ENCODE measurements at regions not wholly inside any gene's neighbourhood (a gene's known extent, or its start where the extent isn't known, plus 50 kb on each side); places are given as distances from the start of the nearest gene placed in this dataset.

DNA sequence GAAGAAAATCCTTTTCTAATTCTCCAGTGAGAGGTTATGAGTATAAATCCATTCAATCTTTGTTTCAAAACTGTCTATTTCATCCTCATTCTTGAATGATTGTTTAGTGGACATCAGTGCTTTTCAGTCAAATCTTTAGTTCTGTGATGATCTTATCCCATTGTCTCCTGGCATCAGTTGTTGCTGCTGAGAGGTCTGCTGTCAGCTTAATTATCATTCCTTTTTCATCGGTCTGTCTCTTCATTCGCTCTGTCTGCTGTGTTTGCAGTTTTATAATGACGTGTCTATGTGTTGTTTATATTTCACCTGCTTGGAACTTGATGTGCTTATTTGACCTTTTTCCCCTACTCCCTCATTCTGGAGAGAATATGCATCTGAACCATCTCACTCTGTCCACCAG is 69.2 kb upstream of the GLI2 start:
- Histone ChIP-seq H4K91ac (ENCODE audit: low read depth, low read length, poor library complexity) (no peak overlapping the region), H3K36me3 (replicated peaks in 1 of 2; ENCODE audit: control insufficient read depth in 2 of 2, insufficient read depth in 2 of 2, low read length in 2 of 2) (no peaks in the 10 kb centered on the region), H3K9ac (ENCODE audit: low read depth, low read length, poor library complexity) (no peak overlapping the region), H3K18ac (ENCODE audit: low read length) (no peak overlapping the region), H2AFZ (ENCODE audit: low read length) (no peak overlapping the region), H2BK15ac (ENCODE audit: low read length) (no peak overlapping the region), H3K4me1 (ENCODE audit: control insufficient read depth in 2 of 2, insufficient read depth in 1 of 2, low read depth in 1 of 2, low read length in 2 of 2) (peaks cover 2 to 3% of the 10 kb centered on the region in 2 donors), H3K23ac (ENCODE audit: low read depth, low read length, poor library complexity) (no peak overlapping the region), H2BK12ac (ENCODE audit: low read length) (no peak overlapping the region), H3K79me1 (ENCODE audit: low read depth, low read length) (no peaks in the 10 kb centered on the region), H3K14ac (ENCODE audit: low read length) (no peak overlapping the region), H3K4ac (ENCODE audit: low read length) (no peak overlapping the region), H2AK5ac (ENCODE audit: low read depth, low read length) (no peak overlapping the region), H3K9me3 (replicated peaks in 1 of 2; ENCODE audit: control insufficient read depth in 2 of 2, insufficient read depth in 1 of 2, low read depth in 1 of 2, low read length in 2 of 2) (peaks cover 3 to 19% of the 10 kb centered on the region in 2 donors), H2BK120ac (ENCODE audit: low read depth, low read length) (no peak overlapping the region), H3K27me3 (ENCODE audit: control insufficient read depth in 3 of 3, insufficient read depth in 3 of 3, low read depth in 1 of 3, low read length in 3 of 3) (peaks cover 0 to 22% (median 9%) of the 10 kb centered on the region in 3 experiments), H2BK5ac (ENCODE audit: low read length) (no peak overlapping the region), H4K8ac (ENCODE audit: low read depth, low read length) (no peak overlapping the region), H3K4me2 (ENCODE audit: insufficient read depth, low read length, poor library complexity, severe bottlenecking) (no peak overlapping the region), H3K27ac (replicated peaks; ENCODE audit: low read length) (no peak overlapping the region), H3K4me3 (ENCODE audit: low read length in 2 of 2) (no peak overlapping the region)
- DNase-seq (ENCODE audit: low spot score), result no peak
- WGBS, 2 donors (ENCODE audit: extremely low coverage in 2 of 2, insufficient read length in 2 of 2, insufficient replicate concordance in 1 of 2), result no CpG with 5 or more reads among the region's 3 CpGs

DNA sequence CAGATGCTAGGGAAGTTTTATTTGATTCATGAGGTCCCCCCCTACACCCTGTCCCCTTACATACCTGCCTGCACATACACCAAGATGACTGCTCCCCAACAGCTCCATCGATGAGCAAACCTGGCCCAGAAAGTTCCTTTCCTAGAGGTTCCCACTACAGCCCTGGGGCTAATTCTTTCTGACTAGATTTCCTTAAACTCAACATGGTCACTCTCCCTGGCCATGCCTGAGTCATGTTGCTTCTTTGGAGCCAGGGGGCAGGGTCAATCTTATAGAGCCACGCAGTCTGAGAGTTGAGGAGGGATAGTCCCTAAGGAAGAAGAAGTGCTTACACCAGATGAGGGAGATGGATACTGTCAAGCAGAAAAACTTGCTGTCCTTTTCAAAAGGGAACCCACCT is 67.7 kb upstream of the GLI2 start:
- no peak overlapping the region for H4K91ac ChIP-seq (ENCODE audit: low read depth, low read length, poor library complexity)
- no peak overlapping the region for H4K8ac ChIP-seq (ENCODE audit: low read depth, low read length)
- H2BK120ac ChIP-seq (ENCODE audit: low read depth, low read length), result no peak overlapping the region
- no peaks in the 10 kb centered on the region for H3K79me1 ChIP-seq (ENCODE audit: low read depth, low read length)
- H2AFZ ChIP-seq (ENCODE audit: low read length), result no peak overlapping the region
- no peak for DNase-seq (ENCODE audit: low spot score)
- no peak overlapping the region for H2BK15ac ChIP-seq (ENCODE audit: low read length)
- no peak overlapping the region for H2BK5ac ChIP-seq (ENCODE audit: low read length)
- no peak overlapping the region for H3K14ac ChIP-seq (ENCODE audit: low read length)
- no peak overlapping the region for H3K4me2 ChIP-seq (ENCODE audit: insufficient read depth, low read length, poor library complexity, severe bottlenecking)
- no peak overlapping the region for H3K9ac ChIP-seq (ENCODE audit: low read depth, low read length, poor library complexity)
- H3K27ac ChIP-seq (replicated peaks; ENCODE audit: low read length), result no peak overlapping the region
- H3K23ac ChIP-seq (ENCODE audit: low read depth, low read length, poor library complexity), result no peak overlapping the region
- no peak overlapping the region for H2BK12ac ChIP-seq (ENCODE audit: low read length)
- WGBS, 2 donors (ENCODE audit: extremely low coverage in 2 of 2, insufficient read length in 2 of 2, insufficient replicate concordance in 1 of 2), result no CpG with 5 or more reads among the region's 2 CpGs
- H3K18ac ChIP-seq (ENCODE audit: low read length), result no peak overlapping the region
- peaks cover 0 to 16% (median 4%) of the 10 kb centered on the region in 3 experiments for H3K27me3 ChIP-seq (ENCODE audit: control insufficient read depth in 3 of 3, insufficient read depth in 3 of 3, low read depth in 1 of 3, low read length in 3 of 3)
- no peak overlapping the region for H3K4me3 ChIP-seq (ENCODE audit: low read length in 2 of 2)
- no peak overlapping the region for H2AK5ac ChIP-seq (ENCODE audit: low read depth, low read length)
- H3K4ac ChIP-seq (ENCODE audit: low read length), result no peak overlapping the region
- no peaks in the 10 kb centered on the region for H3K4me1 ChIP-seq (ENCODE audit: control insufficient read depth in 2 of 2, insufficient read depth in 1 of 2, low read depth in 1 of 2, low read length in 2 of 2)
- H3K9me3 ChIP-seq (replicated peaks in 1 of 2; ENCODE audit: control insufficient read depth in 2 of 2, insufficient read depth in 1 of 2, low read depth in 1 of 2, low read length in 2 of 2), result peaks cover 3 to 19% of the 10 kb centered on the region in 2 donors
- no peaks in the 10 kb centered on the region for H3K36me3 ChIP-seq (replicated peaks in 1 of 2; ENCODE audit: control insufficient read depth in 2 of 2, insufficient read depth in 2 of 2, low read length in 2 of 2)

- H3K9ac ChIP-seq (ENCODE audit: low read depth, low read length, poor library complexity), result no peak overlapping the region
- H4K91ac ChIP-seq (ENCODE audit: low read depth, low read length, poor library complexity), result no peak overlapping the region
- no peak overlapping the region for H3K4me3 ChIP-seq (ENCODE audit: low read length in 2 of 2)
- no peaks in the 10 kb centered on the region for H3K36me3 ChIP-seq (replicated peaks in 1 of 2; ENCODE audit: control insufficient read depth in 2 of 2, insufficient read depth in 2 of 2, low read length in 2 of 2)
- peak overlapping the region; percentile 8 for H3K23ac ChIP-seq (ENCODE audit: low read depth, low read length, poor library complexity)
- peaks cover 3 to 16% of the 10 kb centered on the region in 2 donors for H3K9me3 ChIP-seq (replicated peaks in 1 of 2; ENCODE audit: control insufficient read depth in 2 of 2, insufficient read depth in 1 of 2, low read depth in 1 of 2, low read length in 2 of 2)
- no peak overlapping the region for H3K4me2 ChIP-seq (ENCODE audit: insufficient read depth, low read length, poor library complexity, severe bottlenecking)
- H2BK5ac ChIP-seq (ENCODE audit: low read length), result peak overlapping the region; percentile 72
- H2BK120ac ChIP-seq (ENCODE audit: low read depth, low read length), result no peak overlapping the region
- DNase-seq (ENCODE audit: low spot score), result no peak
- no peaks in the 10 kb centered on the region for H3K4me1 ChIP-seq (ENCODE audit: control insufficient read depth in 2 of 2, insufficient read depth in 1 of 2, low read depth in 1 of 2, low read length in 2 of 2)
- no peak overlapping the region for H2AK5ac ChIP-seq (ENCODE audit: low read depth, low read length)
- H3K14ac ChIP-seq (ENCODE audit: low read length), result no peak overlapping the region
- no peak overlapping the region for H3K4ac ChIP-seq (ENCODE audit: low read length)
- no peak overlapping the region for H3K18ac ChIP-seq (ENCODE audit: low read length)
- H3K79me1 ChIP-seq (ENCODE audit: low read depth, low read length), result no peaks in the 10 kb centered on the region
- H2BK15ac ChIP-seq (ENCODE audit: low read length), result no peak overlapping the region
- no peak overlapping the region for H3K27ac ChIP-seq (replicated peaks; ENCODE audit: low read length)
- no CpG with 5 or more reads among the region's 23 CpGs for WGBS, 2 donors (ENCODE audit: extremely low coverage in 2 of 2, insufficient read length in 2 of 2, insufficient replicate concordance in 1 of 2)
- no peak overlapping the region for H2AFZ ChIP-seq (ENCODE audit: low read length)
- H2BK12ac ChIP-seq (ENCODE audit: low read length), result no peak overlapping the region
- no peak overlapping the region for H4K8ac ChIP-seq (ENCODE audit: low read depth, low read length)
- peaks cover 0 to 18% (median 16%) of the 10 kb centered on the region in 3 experiments for H3K27me3 ChIP-seq (ENCODE audit: control insufficient read depth in 3 of 3, insufficient read depth in 3 of 3, low read depth in 1 of 3, low read length in 3 of 3)
Observed at GRCh38 chr2:120669121-120669952, 66.3 kb upstream of the GLI2 start.

DNA sequence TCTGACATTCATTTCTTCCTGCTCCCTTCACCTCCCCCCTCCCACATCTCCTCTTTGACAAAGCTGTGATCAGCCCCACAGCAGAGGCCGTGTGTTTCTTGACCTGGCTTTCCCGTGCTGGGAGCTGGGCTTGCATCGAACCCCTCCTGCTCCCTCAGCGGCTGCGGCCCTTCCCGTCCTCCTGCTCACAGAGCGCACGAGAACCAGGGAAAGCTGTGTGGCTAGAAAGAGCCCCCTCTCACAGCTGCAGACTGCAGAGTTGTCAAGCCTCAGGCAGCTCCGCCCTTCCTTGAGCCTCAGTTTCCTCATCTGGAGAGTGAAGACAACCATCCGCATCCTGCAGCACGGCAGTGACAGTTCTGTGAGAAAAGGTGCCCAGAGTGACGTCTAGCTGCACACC is 65.7 kb upstream of the GLI2 start:
- H3K9me3 ChIP-seq (replicated peaks in 1 of 2; ENCODE audit: control insufficient read depth in 2 of 2, insufficient read depth in 1 of 2, low read depth in 1 of 2, low read length in 2 of 2), result peaks cover 3 to 12% of the 10 kb centered on the region in 2 donors
- no peak overlapping the region for H3K9ac ChIP-seq (ENCODE audit: low read depth, low read length, poor library complexity)
- H3K27ac ChIP-seq (replicated peaks; ENCODE audit: low read length), result no peak overlapping the region
- peak overlapping the region; percentile 8 for H3K23ac ChIP-seq (ENCODE audit: low read depth, low read length, poor library complexity)
- peak overlapping the region; percentile 65 for H3K18ac ChIP-seq (ENCODE audit: low read length)
- peak overlapping the region; percentile 72 for H2BK5ac ChIP-seq (ENCODE audit: low read length)
- no peak overlapping the region for H4K91ac ChIP-seq (ENCODE audit: low read depth, low read length, poor library complexity)
- no peak overlapping the region for H3K4ac ChIP-seq (ENCODE audit: low read length)
- H3K4me1 ChIP-seq (ENCODE audit: control insufficient read depth in 2 of 2, insufficient read depth in 1 of 2, low read depth in 1 of 2, low read length in 2 of 2), result no peaks in the 10 kb centered on the region
- no peaks in the 10 kb centered on the region for H3K36me3 ChIP-seq (replicated peaks in 1 of 2; ENCODE audit: control insufficient read depth in 2 of 2, insufficient read depth in 2 of 2, low read length in 2 of 2)
- no CpG with 5 or more reads among the region's 12 CpGs for WGBS, 2 donors (ENCODE audit: extremely low coverage in 2 of 2, insufficient read length in 2 of 2, insufficient replicate concordance in 1 of 2)
- H3K14ac ChIP-seq (ENCODE audit: low read length), result peak overlapping the region; percentile 61
- peak overlapping the region; percentile 40 for H2AK5ac ChIP-seq (ENCODE audit: low read depth, low read length)
- DNase-seq (ENCODE audit: low spot score), result no peak
- H2BK120ac ChIP-seq (ENCODE audit: low read depth, low read length), result no peak overlapping the region
- no peak overlapping the region for H2AFZ ChIP-seq (ENCODE audit: low read length)
- H3K4me3 ChIP-seq (ENCODE audit: low read length in 2 of 2), result no peak overlapping the region
- H2BK15ac ChIP-seq (ENCODE audit: low read length), result no peak overlapping the region
- peaks cover 0 to 23% (median 22%) of the 10 kb centered on the region in 3 experiments for H3K27me3 ChIP-seq (ENCODE audit: control insufficient read depth in 3 of 3, insufficient read depth in 3 of 3, low read depth in 1 of 3, low read length in 3 of 3)
- no peak overlapping the region for H3K4me2 ChIP-seq (ENCODE audit: insufficient read depth, low read length, poor library complexity, severe bottlenecking)
- no peaks in the 10 kb centered on the region for H3K79me1 ChIP-seq (ENCODE audit: low read depth, low read length)
- H4K8ac ChIP-seq (ENCODE audit: low read depth, low read length), result no peak overlapping the region
- no peak overlapping the region for H2BK12ac ChIP-seq (ENCODE audit: low read length)

All from neuronal stem cell (in vitro differentiated cells).